Heart left ventricle (tissue), 13 donors: ENCODE measurements at regions not wholly inside any gene's neighbourhood (a gene's known extent, or its start where the extent isn't known, plus 50 kb on each side); places are given as distances from the start of the nearest gene placed in this dataset.

Experiments used
- CTCF ChIP-seq, 12 donors: fragments of 200-600 bp; sonication (generic) in 4 of 12; IDR thresholded peaks; one replicate each; pipeline versions ENCODE4 v1.5.0 to v1.8.0; 2018 to 2022; ENCODE audit warnings: antibody characterized with exemption in 12 of 12, mild to moderate bottlenecking in 5 of 12
- POLR2A ChIP-seq, 2 donors: fragments of 450-650 bp; IDR thresholded peaks; one replicate each; pipeline ENCODE4 v1.6.1; 2017; ENCODE audit warnings: antibody characterized with exemption in 2 of 2, mild to moderate bottlenecking in 2 of 2, moderate library complexity in 2 of 2
- donor health status: ischemic (EF 13 %, LVEDD 7.1; RV severe dilation, severe dysfunction).
- donor health status: DM: no; HTN: yes; CAD: no.
- donor health status: DM: no; HTN: no; CAD: no.
- donor health status: ischemic (EF 25% LVEDD 6.9; RV normal size, moderate dysfunction).
- donor health status: ischemic (EF 25% LVEDD 5.7; RV mildly dilated, moderate dysfunction).
- donor health status: ischemic (EF 35%, LVEDD 5.7; RV mildly dilated, moderate dysfunction).
- donor health status: nonischemic (EF 11% LVEDD 7.7; RV severe dilation, severe dysfunction).
- donor health status: DM: yes; HTN: yes; CAD: no.
- donor health status: PGD.
- donor health status: ischemic (EF 29% LVEDD 5.4; RV normal size, mild dysfunction).
- donor health status: nonischemic (EF 23%, LVEDD 6.1; RV moderate dilation, normal function).

GRCh38 chr1:187498028-187498427, 669.3 kb downstream of the PLA2G4A start:
- TF ChIP-seq POLR2A (IDR thresholded peaks at IDR 0.05) (no peak), CTCF (IDR thresholded peaks at IDR 0.05) (no peak)
